HEK293 (cell line): ENCODE measurements at regions not wholly inside any gene's neighbourhood (a gene's known extent, or its start where the extent isn't known, plus 50 kb on each side); places are given as distances from the start of the nearest gene placed in this dataset.

Source experiments
- CTCF ChIA-PET: fragments of 350-600 bp; formaldehyde crosslinking; extraction: SDS; loops from one replicate; lab custom pipeline; 2021; ENCODE audit warnings: antibody characterized with exemption; lab: Yijun Ruan, JAX
- POLR2A ChIA-PET: fragments of 300-600 bp; formaldehyde crosslinking; extraction: SDS; loops from one replicate; lab custom pipeline; 2020; ENCODE audit warnings: antibody characterized with exemption, inconsistent platforms; lab: Yijun Ruan, JAX
- H3K27ac ChIP-seq: fragments of 200-500 bp; sonication (Bioruptor generic); 2 replicates; pipeline ENCODE4 v1.5.1; 2014; ENCODE audit warnings: low read depth, low read length, control low read depth, inconsistent platforms; ENCODE audit errors: extremely low read depth
- H3K36me3 ChIP-seq, 2 experiments: fragments of 200-500 bp in 1 of 2; sonication (Bioruptor generic) in 1 of 2; 1 replicate in 1 of 2; 2 replicates in 1 of 2; pipeline ENCODE4 v1.5.1; 2014 to 2017; ENCODE audit warnings: inconsistent platforms in 2 of 2, low read length in 2 of 2; ENCODE audit not compliant: control insufficient read depth in 2 of 2, insufficient read depth in 1 of 2
- H3K4me1 ChIP-seq: fragments of 200-500 bp; sonication (Bioruptor generic); 2 replicates; pipeline ENCODE4 v1.5.1; 2014; ENCODE audit warnings: mild to moderate bottlenecking, low read length, inconsistent platforms; ENCODE audit not compliant: control insufficient read depth, insufficient read depth
- H3K4me3 ChIP-seq: 2 replicates; pipeline ENCODE4 v1.5.1; 2011; ENCODE audit warnings: low read depth, mild to moderate bottlenecking, control low read depth, low read length, moderate library complexity
- H3K9me3 ChIP-seq: fragments of 200-500 bp; sonication (Bioruptor generic); 2 replicates; pipeline ENCODE4 v1.5.1; 2014; ENCODE audit warnings: low read depth, low read length, inconsistent platforms; ENCODE audit not compliant: control insufficient read depth, insufficient read depth
- KLF16 ChIP-seq: fragments of 450-650 bp; formaldehyde crosslinking; IDR thresholded peaks from 2 replicates; pipeline ENCODE4 v1.5.1; 2017; ENCODE audit warnings: missing biosample characterization, missing genetic modification characterization
- TRIM28 ChIP-seq: IDR thresholded peaks from 2 replicates; pipeline ENCODE4 v1.6.1; 2011; ENCODE audit warnings: low read length, control low read depth, borderline replicate concordance
- ZBTB1 ChIP-seq: fragments of 450-650 bp; formaldehyde crosslinking; IDR thresholded peaks from 2 replicates; pipeline ENCODE4 v1.5.1; 2016; ENCODE audit warnings: missing biosample characterization, missing genetic modification characterization
- ZBTB7A ChIP-seq: fragments of 450-650 bp; formaldehyde crosslinking; IDR thresholded peaks from 2 replicates; pipeline ENCODE4 v1.5.1; 2016; ENCODE audit warnings: low read depth, missing biosample characterization, missing genetic modification characterization
- ZFHX2 ChIP-seq: fragments of 450-650 bp; formaldehyde crosslinking; conservative IDR thresholded peaks from 2 replicates; pipeline ENCODE4 v1.5.1; 2016; ENCODE audit warnings: missing biosample characterization, missing genetic modification characterization
- ZFP37 ChIP-seq: fragments of 450-650 bp; formaldehyde crosslinking; IDR thresholded peaks from 2 replicates; pipeline ENCODE4 v1.5.1; 2016; ENCODE audit warnings: missing biosample characterization, missing genetic modification characterization
- ZNF223 ChIP-seq: fragments of 450-650 bp; formaldehyde crosslinking; IDR thresholded peaks from 2 replicates; pipeline ENCODE4 v1.5.1; 2016; ENCODE audit warnings: missing biosample characterization, missing genetic modification characterization
- ZNF473 ChIP-seq: fragments of 450-650 bp; formaldehyde crosslinking; IDR thresholded peaks from 2 replicates; pipeline ENCODE4 v1.5.1; 2017; ENCODE audit warnings: missing biosample characterization, missing genetic modification characterization
- ZNF548 ChIP-seq: fragments of 450-650 bp; formaldehyde crosslinking; IDR thresholded peaks from 2 replicates; pipeline ENCODE4 v1.5.1; 2016; ENCODE audit warnings: missing biosample characterization, missing genetic modification characterization
- ZNF549 ChIP-seq: fragments of 450-650 bp; IDR thresholded peaks from 2 replicates; pipeline ENCODE4 v1.5.1; 2018; ENCODE audit warnings: missing biosample characterization, missing genetic modification characterization, mild to moderate bottlenecking, inconsistent platforms, moderate library complexity
- ZNF558 ChIP-seq: fragments of 450-650 bp; formaldehyde crosslinking; IDR thresholded peaks from 2 replicates; pipeline ENCODE4 v1.5.1; 2016; ENCODE audit warnings: missing biosample characterization, missing genetic modification characterization
- ZNF621 ChIP-seq: fragments of 450-650 bp; formaldehyde crosslinking; IDR thresholded peaks from 2 replicates; pipeline ENCODE4 v1.5.1; 2017; ENCODE audit warnings: missing biosample characterization, missing genetic modification characterization
- ZNF701 ChIP-seq: fragments of 450-650 bp; formaldehyde crosslinking; IDR thresholded peaks from 2 replicates; pipeline ENCODE4 v1.5.1; 2016; ENCODE audit warnings: missing biosample characterization, missing genetic modification characterization
- ZNF76 ChIP-seq: fragments of 450-650 bp; formaldehyde crosslinking; IDR thresholded peaks from 2 replicates; pipeline ENCODE4; 2016; ENCODE audit warnings: low read depth, missing biosample characterization, missing genetic modification characterization, borderline replicate concordance
- ZNF776 ChIP-seq: fragments of 450-650 bp; formaldehyde crosslinking; IDR thresholded peaks from 2 replicates; pipeline ENCODE4 v1.5.0; 2017; ENCODE audit warnings: missing biosample characterization, missing genetic modification characterization, borderline replicate concordance
- ZNF785 ChIP-seq: fragments of 450-650 bp; formaldehyde crosslinking; IDR thresholded peaks from 2 replicates; pipeline ENCODE4 v1.5.1; 2016; ENCODE audit warnings: missing biosample characterization, missing genetic modification characterization
- ZNF843 ChIP-seq: fragments of 450-650 bp; formaldehyde crosslinking; IDR thresholded peaks from 2 replicates; pipeline ENCODE4 v1.5.1; 2016; ENCODE audit warnings: missing biosample characterization, missing genetic modification characterization
- ZSCAN23 ChIP-seq: fragments of 450-650 bp; formaldehyde crosslinking; IDR thresholded peaks from 2 replicates; pipeline ENCODE4 v1.5.1; 2016; ENCODE audit warnings: missing biosample characterization, missing genetic modification characterization
- TF ChIP-seq, protein P1 (sequence below): IDR thresholded peaks from 2 replicates; pipeline ENCODE4 v1.6.1; 2011; ENCODE audit warnings: mild to moderate bottlenecking, low read depth, low read length, borderline replicate concordance
- TF ChIP-seq, protein P2 (sequence below): fragments of 450-650 bp; formaldehyde crosslinking; IDR thresholded peaks from 2 replicates; pipeline ENCODE4 v1.5.1; 2017; ENCODE audit warnings: missing biosample characterization, missing genetic modification characterization
- TF ChIP-seq, protein P3 (sequence below): fragments of 450-650 bp; formaldehyde crosslinking; IDR thresholded peaks from 2 replicates; pipeline ENCODE4 v1.5.1; 2016; ENCODE audit warnings: missing biosample characterization, missing genetic modification characterization
- TF ChIP-seq, protein P4 (sequence below): fragments of 450-650 bp; formaldehyde crosslinking; IDR thresholded peaks from 2 replicates; pipeline ENCODE4 v1.5.1; 2016; ENCODE audit warnings: missing biosample characterization, missing genetic modification characterization
- TF ChIP-seq, protein P5 (sequence below): fragments of 450-650 bp; formaldehyde crosslinking; IDR thresholded peaks from 2 replicates; pipeline ENCODE4 v1.5.1; 2016; ENCODE audit warnings: missing biosample characterization, missing genetic modification characterization

DNA sequence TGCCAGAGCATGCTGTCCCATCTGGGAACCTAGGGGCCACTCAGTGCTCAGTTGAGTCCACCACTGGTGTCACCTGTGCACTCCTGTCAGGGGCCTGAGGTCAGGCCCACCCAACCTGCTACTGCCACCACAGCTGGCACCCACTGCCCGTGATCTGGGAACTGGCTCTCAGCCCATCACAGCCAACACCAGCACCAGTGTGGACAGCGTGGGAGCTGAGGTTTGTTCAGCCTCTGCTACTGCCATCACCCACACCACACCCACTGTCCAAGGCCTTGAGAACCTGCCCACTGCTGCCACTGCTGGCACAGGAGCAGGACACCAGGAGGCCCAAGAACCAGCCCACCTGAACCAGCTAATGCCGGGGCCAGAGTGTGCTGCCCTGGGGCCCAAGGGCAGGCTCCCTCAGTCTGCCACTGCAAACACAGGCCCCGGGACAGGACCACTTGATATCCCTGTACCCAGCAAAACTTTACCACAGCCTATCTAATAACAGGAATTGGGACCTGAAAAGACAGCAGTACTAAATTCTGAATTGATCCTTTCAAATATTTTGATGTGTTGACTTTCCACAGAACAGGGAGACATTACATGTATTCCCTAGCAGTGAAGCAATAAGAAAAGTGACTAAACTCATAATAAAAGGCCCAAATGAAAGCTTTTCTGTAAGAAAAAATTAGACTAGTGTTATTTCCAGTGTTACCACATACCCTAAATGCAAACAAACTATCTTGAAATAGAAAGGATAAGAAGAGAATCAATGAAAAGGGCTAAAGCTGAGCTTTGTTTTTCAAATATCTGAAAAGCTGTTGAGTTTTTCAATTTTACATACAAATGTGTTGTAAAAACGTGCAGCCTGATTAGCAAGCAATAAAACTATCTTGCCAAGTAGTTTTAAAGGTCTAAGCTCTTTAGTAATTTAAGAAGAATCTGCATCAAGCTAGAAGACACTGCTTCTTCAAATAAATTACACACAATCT is 640.7 kb downstream of the METTL4 start:
- H3K27ac ChIP-seq: no peak overlapping the region
- ChIA-PET POLR2A (no interaction called here), CTCF (interaction anchor here (0.6 kb wide), 1 partner anchor 270 kb away, joined by 3 read pairs; no protein-coding TSS in a partner anchor)
- no peaks in the 10 kb centered on the region for H3K36me3 ChIP-seq
- H3K9me3 ChIP-seq: no peaks in the 10 kb centered on the region
- no peaks in the 10 kb centered on the region for H3K4me1 ChIP-seq
- 0 out of 2 replicates have a peak, but pooled peaks have one; percentile 5 for TF ChIP-seq ZFHX2 (tag by site-specific recombination)
- TF ChIP-seq, protein P1, sequence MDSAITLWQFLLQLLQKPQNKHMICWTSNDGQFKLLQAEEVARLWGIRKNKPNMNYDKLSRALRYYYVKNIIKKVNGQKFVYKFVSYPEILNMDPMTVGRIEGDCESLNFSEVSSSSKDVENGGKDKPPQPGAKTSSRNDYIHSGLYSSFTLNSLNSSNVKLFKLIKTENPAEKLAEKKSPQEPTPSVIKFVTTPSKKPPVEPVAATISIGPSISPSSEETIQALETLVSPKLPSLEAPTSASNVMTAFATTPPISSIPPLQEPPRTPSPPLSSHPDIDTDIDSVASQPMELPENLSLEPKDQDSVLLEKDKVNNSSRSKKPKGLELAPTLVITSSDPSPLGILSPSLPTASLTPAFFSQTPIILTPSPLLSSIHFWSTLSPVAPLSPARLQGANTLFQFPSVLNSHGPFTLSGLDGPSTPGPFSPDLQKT: no peak
- no peak overlapping the region for H3K4me3 ChIP-seq

DNA sequence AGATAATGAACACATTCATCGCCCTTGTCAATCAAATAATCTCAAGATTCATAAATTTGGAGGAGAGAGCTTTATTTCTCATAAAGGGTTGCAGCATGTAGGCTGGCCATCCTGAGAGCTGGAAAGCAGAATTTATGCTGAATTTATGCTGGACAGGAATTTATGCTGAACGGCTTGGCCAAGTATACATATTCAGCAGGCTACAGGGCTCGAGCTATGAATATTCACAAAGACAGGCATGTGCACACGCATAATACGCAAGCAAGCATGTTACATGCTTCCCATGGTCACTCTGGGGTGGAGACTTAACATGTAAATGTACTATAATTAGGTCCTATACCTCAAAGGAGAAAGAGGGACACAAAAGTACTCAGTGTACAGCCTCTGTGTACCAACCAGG is 618.8 kb downstream of the METTL4 start:
- ChIA-PET POLR2A (no interaction called here), CTCF (interaction anchor here (1.0 kb wide), 1 partner anchor 9 kb away, joined by 3 read pairs; no protein-coding TSS in a partner anchor)
- Histone ChIP-seq H3K36me3 (no peaks in the 10 kb centered on the region), H3K27ac (no peak overlapping the region), H3K9me3 (no peaks in the 10 kb centered on the region), H3K4me3 (no peak overlapping the region), H3K4me1 (no peaks in the 10 kb centered on the region)
- TF ChIP-seq ZNF223 (tag by site-specific recombination) (no peak), ZNF843 (tag by site-specific recombination) (no peak), ZNF785 (no peak), ZBTB7A (tag by site-specific recombination) (no peak), ZSCAN23 (tag by site-specific recombination) (no peak), ZNF76 (tag by site-specific recombination) (no peak), ZNF473 (no peak), ZNF549 (tag by site-specific recombination) (no peak), ZNF548 (tag by site-specific recombination) (no peak), TRIM28 (no peak), ZNF701 (tag by site-specific recombination) (no peak), ZFP37 (no peak), ZBTB1 (tag by site-specific recombination) (no peak)
- TF ChIP-seq, protein P2, sequence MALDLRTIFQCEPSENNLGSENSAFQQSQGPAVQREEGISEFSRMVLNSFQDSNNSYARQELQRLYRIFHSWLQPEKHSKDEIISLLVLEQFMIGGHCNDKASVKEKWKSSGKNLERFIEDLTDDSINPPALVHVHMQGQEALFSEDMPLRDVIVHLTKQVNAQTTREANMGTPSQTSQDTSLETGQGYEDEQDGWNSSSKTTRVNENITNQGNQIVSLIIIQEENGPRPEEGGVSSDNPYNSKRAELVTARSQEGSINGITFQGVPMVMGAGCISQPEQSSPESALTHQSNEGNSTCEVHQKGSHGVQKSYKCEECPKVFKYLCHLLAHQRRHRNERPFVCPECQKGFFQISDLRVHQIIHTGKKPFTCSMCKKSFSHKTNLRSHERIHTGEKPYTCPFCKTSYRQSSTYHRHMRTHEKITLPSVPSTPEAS: no peak

DNA sequence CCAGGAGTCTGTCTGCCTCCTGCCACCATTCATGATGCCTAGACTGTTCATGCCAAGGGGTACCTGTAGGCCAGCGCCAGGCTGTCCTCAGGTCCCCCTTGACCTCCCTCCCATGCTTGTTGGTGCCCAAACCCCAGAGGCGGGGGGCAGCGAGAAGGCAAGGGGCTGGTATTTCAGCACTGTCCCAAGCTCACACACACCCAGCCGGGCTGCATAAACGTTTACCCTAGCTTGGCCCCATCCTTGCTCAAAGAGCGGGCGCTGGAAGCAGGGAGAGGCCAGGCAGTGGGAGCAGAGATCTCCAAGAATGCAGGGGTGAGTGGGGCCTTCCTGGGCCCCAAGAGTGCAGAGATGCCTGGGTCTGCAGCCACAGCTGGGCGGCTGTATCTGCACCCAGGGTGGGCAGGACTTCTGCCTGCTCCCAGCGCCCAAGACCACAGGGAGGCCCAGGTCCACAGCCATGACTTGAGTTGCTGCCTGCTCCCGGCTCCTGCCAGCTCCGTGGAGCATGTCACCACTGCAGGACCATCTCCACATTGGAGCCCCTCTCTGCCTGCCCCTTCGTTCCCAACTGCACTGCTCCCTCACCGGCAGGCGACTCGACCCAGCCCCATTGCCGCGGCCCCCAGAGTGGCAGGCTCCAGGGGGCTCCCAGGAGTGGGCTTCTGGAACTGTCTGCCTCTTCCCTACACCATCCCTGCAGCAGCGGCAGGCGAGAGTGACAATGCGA is 616.6 kb downstream of the METTL4 start:
- H3K27ac ChIP-seq: no peak overlapping the region
- H3K9me3 ChIP-seq: no peaks in the 10 kb centered on the region
- no peak overlapping the region for H3K4me3 ChIP-seq
- H3K36me3 ChIP-seq: no peaks in the 10 kb centered on the region
- CTCF ChIA-PET: interaction anchor here (0.5 kb wide), 1 partner anchor 1134 kb away, joined by 5 read pairs; no protein-coding TSS in a partner anchor
- POLR2A ChIA-PET: no interaction called here
- H3K4me1 ChIP-seq: no peaks in the 10 kb centered on the region
- TF ChIP-seq ZNF621 (tag by site-specific recombination) (no peak), ZNF776 (tag by site-specific recombination) (no peak), KLF16 (no peak), ZNF558 (tag by site-specific recombination) (no peak)
- TF ChIP-seq, protein P3, sequence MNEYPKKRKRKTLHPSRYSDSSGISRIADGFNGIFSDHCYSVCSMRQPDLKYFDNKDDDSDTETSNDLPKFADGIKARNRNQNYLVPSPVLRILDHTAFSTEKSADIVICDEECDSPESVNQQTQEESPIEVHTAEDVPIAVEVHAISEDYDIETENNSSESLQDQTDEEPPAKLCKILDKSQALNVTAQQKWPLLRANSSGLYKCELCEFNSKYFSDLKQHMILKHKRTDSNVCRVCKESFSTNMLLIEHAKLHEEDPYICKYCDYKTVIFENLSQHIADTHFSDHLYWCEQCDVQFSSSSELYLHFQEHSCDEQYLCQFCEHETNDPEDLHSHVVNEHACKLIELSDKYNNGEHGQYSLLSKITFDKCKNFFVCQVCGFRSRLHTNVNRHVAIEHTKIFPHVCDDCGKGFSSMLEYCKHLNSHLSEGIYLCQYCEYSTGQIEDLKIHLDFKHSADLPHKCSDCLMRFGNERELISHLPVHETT: no peak
- TF ChIP-seq, protein P4, sequence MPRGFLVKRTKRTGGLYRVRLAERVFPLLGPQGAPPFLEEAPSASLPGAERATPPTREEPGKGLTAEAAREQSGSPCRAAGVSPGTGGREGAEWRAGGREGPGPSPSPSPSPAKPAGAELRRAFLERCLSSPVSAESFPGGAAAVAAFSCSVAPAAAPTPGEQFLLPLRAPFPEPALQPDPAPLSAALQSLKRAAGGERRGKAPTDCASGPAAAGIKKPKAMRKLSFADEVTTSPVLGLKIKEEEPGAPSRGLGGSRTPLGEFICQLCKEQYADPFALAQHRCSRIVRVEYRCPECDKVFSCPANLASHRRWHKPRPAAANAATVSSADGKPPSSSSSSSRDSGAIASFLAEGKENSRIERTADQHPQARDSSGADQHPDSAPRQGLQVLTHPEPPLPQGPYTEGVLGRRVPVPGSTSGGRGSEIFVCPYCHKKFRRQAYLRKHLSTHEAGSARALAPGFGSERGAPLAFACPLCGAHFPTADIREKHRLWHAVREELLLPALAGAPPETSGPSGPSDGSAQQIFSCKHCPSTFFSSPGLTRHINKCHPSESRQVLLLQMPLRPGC (tag by site-specific recombination): no peak
- TF ChIP-seq, protein P5, sequence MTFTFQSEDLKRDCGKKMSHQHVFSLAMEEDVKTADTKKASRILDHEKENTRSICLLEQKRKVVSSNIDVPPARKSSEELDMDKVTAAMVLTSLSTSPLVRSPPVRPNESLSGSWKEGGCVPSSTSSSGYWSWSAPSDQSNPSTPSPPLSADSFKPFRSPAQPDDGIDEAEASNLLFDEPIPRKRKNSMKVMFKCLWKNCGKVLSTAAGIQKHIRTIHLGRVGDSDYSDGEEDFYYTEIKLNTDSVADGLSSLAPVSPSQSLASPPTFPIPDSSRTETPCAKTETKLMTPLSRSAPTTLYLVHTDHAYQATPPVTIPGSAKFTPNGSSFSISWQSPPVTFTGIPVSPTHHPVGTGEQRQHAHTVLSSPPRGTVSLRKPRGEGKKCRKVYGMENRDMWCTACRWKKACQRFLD (tag by site-specific recombination): no peak
